ENCODE measurements at regions not wholly inside any gene's neighbourhood (a gene's known extent, or its start where the extent isn't known, plus 50 kb on each side); places are given as distances from the start of the nearest gene placed in this dataset.
"Not testable (repeated sequence)": the region's sequence is repeated elsewhere in the genome, so short reads cannot be mapped to it uniquely, and the experiment has no call there.

GRCh38 chrX:7372825-7373525 lies 225.0 kb upstream of the PUDP start:
- DNase-seq, result no peak

GRCh38 chrX:7362111-7362510 lies 214.2 kb upstream of the PUDP start:
- DNase-seq, result no peak

GRCh38 chrX:7351926-7352325 lies 204.0 kb upstream of the PUDP start:
- DNase-seq, result no peak

GRCh38 chrX:7347465-7347864 lies 199.5 kb upstream of the PUDP start:
- DNase-seq, result no peak

- DNase-seq, result no peak
These were observed 198.1 kb upstream of the PUDP start for GRCh38 chrX:7346021-7346420.

GRCh38 chrX:7343181-7343580 lies 195.2 kb upstream of the PUDP start:
- no peak for DNase-seq

GRCh38 chrX:7335816-7336362 lies 187.9 kb upstream of the PUDP start:
- DNase-seq, result not testable (repeated sequence)

- no peak for DNase-seq
These were observed 186.4 kb upstream of the PUDP start for GRCh38 chrX:7334253-7334935.

- no peak for DNase-seq
These were observed 183.2 kb upstream of the PUDP start for GRCh38 chrX:7330971-7331746.

- no peak for DNase-seq
These were observed 182.6 kb upstream of the PUDP start for GRCh38 chrX:7330556-7330955.

- DNase-seq, result no peak
These were observed 170.7 kb upstream of the PUDP start for GRCh38 chrX:7318661-7319060.

- no peak for DNase-seq
These were observed 170.3 kb upstream of the PUDP start for GRCh38 chrX:7318241-7318640.

GRCh38 chrX:7316887-7317286 lies 168.9 kb upstream of the PUDP start:
- no peak for DNase-seq

- no peak for DNase-seq
These were observed 168.3 kb upstream of the PUDP start for GRCh38 chrX:7316280-7316679.

- DNase-seq, result no peak
These were observed 166.5 kb upstream of the PUDP start for GRCh38 chrX:7314425-7314824.

GRCh38 chrX:7307720-7308119 lies 159.8 kb upstream of the PUDP start:
- DNase-seq, result no peak

- no peak for DNase-seq
These were observed 146.5 kb upstream of the PUDP start for GRCh38 chrX:7294483-7294882.

- DNase-seq, result no peak
These were observed 138.3 kb upstream of the PUDP start for GRCh38 chrX:7286168-7286837.

GRCh38 chrX:7285765-7286164 lies 137.8 kb upstream of the PUDP start:
- DNase-seq, result no peak

- no peak for DNase-seq
These were observed 135.8 kb upstream of the PUDP start for GRCh38 chrX:7283741-7284140.

- DNase-seq, result no peak
These were observed 132.6 kb upstream of the PUDP start for GRCh38 chrX:7280520-7280919.

GRCh38 chrX:7272346-7272745 lies 124.4 kb upstream of the PUDP start:
- DNase-seq, result no peak

- no peak for DNase-seq
These were observed 123.0 kb upstream of the PUDP start for GRCh38 chrX:7270933-7271332.

Data from GDM1 (cell line).